Esophagus (tissue), 2 donors: ENCODE measurements at regions not wholly inside any gene's neighbourhood (a gene's known extent, or its start where the extent isn't known, plus 50 kb on each side); places are given as distances from the start of the nearest gene placed in this dataset.
A peak's percentile ranks its signal among the peaks of the same experiment; 100 is the strongest.

Experiments used
- H3K27ac ChIP-seq, 2 donors: one replicate each; pipeline ENCODE4 v1.5.1; 2013; ENCODE audit warnings: low read depth in 2 of 2, mild to moderate bottlenecking in 2 of 2, inconsistent platforms in 1 of 2, low read length in 1 of 2, moderate library complexity in 1 of 2
- H3K27me3 ChIP-seq, 2 donors: one replicate each; pipeline ENCODE4 v1.6.1; 2013; ENCODE audit warnings: low read length in 2 of 2, control low read depth in 1 of 2, mild to moderate bottlenecking in 1 of 2; ENCODE audit not compliant: insufficient read depth in 2 of 2, control insufficient read depth in 1 of 2
- H3K36me3 ChIP-seq, 2 donors: one replicate each; pipeline ENCODE4 v1.6.1; 2013; ENCODE audit warnings: low read length in 1 of 2; ENCODE audit not compliant: control insufficient read depth in 2 of 2, insufficient read depth in 2 of 2
- H3K4me1 ChIP-seq, 2 donors: one replicate each; pipeline ENCODE4 v1.6.1; 2013; ENCODE audit warnings: low read length in 1 of 2; ENCODE audit not compliant: control insufficient read depth in 2 of 2, insufficient read depth in 2 of 2
- H3K4me3 ChIP-seq, 2 donors: one replicate each; pipeline ENCODE4 v1.5.1; 2013; ENCODE audit warnings: low read length in 2 of 2, mild to moderate bottlenecking in 2 of 2, low read depth in 1 of 2, moderate library complexity in 1 of 2
- H3K9me3 ChIP-seq, 2 donors: one replicate each; pipeline ENCODE4 v1.6.1; 2013; ENCODE audit warnings: mild to moderate bottlenecking in 2 of 2, low read depth in 1 of 2, low read length in 1 of 2, moderate library complexity in 1 of 2; ENCODE audit not compliant: control insufficient read depth in 2 of 2, insufficient read depth in 1 of 2
- WGBS, 2 donors: extraction: QIAGEN DNeasy Blood & Tissue Kit; methylation state at CpG; one replicate each; pipeline ENCODE4 v1.1.7; 2013; 5-methylcytosine and 5-hydroxymethylcytosine counted together
- donor health status: healthy with polysubstance abuse.
- donor health status: Bipolar disorder and iron deficiency.

GRCh38 chr11:76267556-76267955, 61.3 kb upstream of the WNT11 start:
- Histone ChIP-seq H3K4me3 (no peak overlapping the region), H3K36me3 (no peaks in the 10 kb centered on the region), H3K9me3 (no peaks in the 10 kb centered on the region), H3K27ac (no peak overlapping the region), H3K4me1 (peaks cover 2 to 8% of the 10 kb centered on the region in 2 donors), H3K27me3 (no peaks in the 10 kb centered on the region)
- 81 to 83% methylated on average over 6 of the region's 6 CpGs for WGBS, 2 donors

GRCh38 chr11:76266286-76267100, 60.2 kb upstream of the WNT11 start:
- Histone ChIP-seq H3K27ac (peak overlapping the region in 1 of 2 donors; percentile 54), H3K9me3 (no peaks in the 10 kb centered on the region), H3K36me3 (no peaks in the 10 kb centered on the region), H3K27me3 (no peaks in the 10 kb centered on the region), H3K4me3 (no peak overlapping the region), H3K4me1 (peaks cover 2 to 8% of the 10 kb centered on the region in 2 donors)
- 38 to 54% methylated on average over 8 of the region's 8 CpGs for WGBS, 2 donors

GRCh38 chr11:76265771-76266241, 59.5 kb upstream of the WNT11 start:
- peaks cover 2 to 5% of the 10 kb centered on the region in 2 donors for H3K4me1 ChIP-seq
- WGBS, 2 donors = 74 to 75% methylated on average over 4 of the region's 4 CpGs

GRCh38 chr11:76263657-76264056, 57.4 kb upstream of the WNT11 start:
- H3K27ac ChIP-seq = no peak overlapping the region
- WGBS, 2 donors = 63 to 72% methylated on average over 4 of the region's 4 CpGs
- no peak overlapping the region for H3K4me3 ChIP-seq
- peaks cover 0 to 5% of the 10 kb centered on the region in 2 donors for H3K4me1 ChIP-seq
- no peaks in the 10 kb centered on the region for H3K27me3 ChIP-seq
- H3K9me3 ChIP-seq = no peaks in the 10 kb centered on the region
- no peaks in the 10 kb centered on the region for H3K36me3 ChIP-seq

More at GRCh38 chr11:76265771-76266241, 59.5 kb upstream of the WNT11 start:
- Histone ChIP-seq H3K27me3 (no peaks in the 10 kb centered on the region), H3K36me3 (no peaks in the 10 kb centered on the region), H3K4me3 (no peak overlapping the region), H3K9me3 (no peaks in the 10 kb centered on the region), H3K27ac (peak overlapping the region in 1 of 2 donors; percentile 33)

GRCh38 chr11:76263166-76263565, 56.9 kb upstream of the WNT11 start:
- H3K9me3 ChIP-seq = no peaks in the 10 kb centered on the region
- 90% methylated on average over 2 of the region's 2 CpGs for whole genome bisulfite sequencing, 2 donors
- H3K27me3 ChIP-seq = no peaks in the 10 kb centered on the region
- no peaks in the 10 kb centered on the region for H3K36me3 ChIP-seq
- H3K4me1 ChIP-seq = peaks cover 0 to 5% of the 10 kb centered on the region in 2 donors
- no peak overlapping the region for H3K4me3 ChIP-seq
- no peak overlapping the region for H3K27ac ChIP-seq

GRCh38 chr11:76260296-76260925, 54.1 kb upstream of the WNT11 start:
- H3K27me3 ChIP-seq = no peaks in the 10 kb centered on the region
- no peaks in the 10 kb centered on the region for H3K9me3 ChIP-seq
- no peak overlapping the region for H3K27ac ChIP-seq
- no peaks in the 10 kb centered on the region for H3K36me3 ChIP-seq
- 87 to 88% methylated on average over 10 of the region's 10 CpGs for WGBS, 2 donors
- H3K4me3 ChIP-seq = no peak overlapping the region
- H3K4me1 ChIP-seq = no peaks in the 10 kb centered on the region

- H3K27me3 ChIP-seq = no peaks in the 10 kb centered on the region
- H3K4me1 ChIP-seq = no peaks in the 10 kb centered on the region
- no peak overlapping the region for H3K27ac ChIP-seq
- H3K4me3 ChIP-seq = no peak overlapping the region
- no peaks in the 10 kb centered on the region for H3K36me3 ChIP-seq
- no peaks in the 10 kb centered on the region for H3K9me3 ChIP-seq
These were observed 53.1 kb upstream of the WNT11 start for GRCh38 chr11:76259299-76259908.

GRCh38 chr11:76257074-76257719, 50.9 kb upstream of the WNT11 start:
- Histone ChIP-seq H3K4me1 (no peaks in the 10 kb centered on the region), H3K4me3 (no peak overlapping the region), H3K27me3 (no peaks in the 10 kb centered on the region), H3K36me3 (no peaks in the 10 kb centered on the region), H3K27ac (no peak overlapping the region), H3K9me3 (no peaks in the 10 kb centered on the region)
- 49 to 54% methylated on average over 15 of the region's 15 CpGs for WGBS, 2 donors

GRCh38 chr11:76256448-76256847, 50.1 kb upstream of the WNT11 start:
- Histone ChIP-seq H3K4me1 (no peaks in the 10 kb centered on the region), H3K27ac (no peak overlapping the region), H3K27me3 (no peaks in the 10 kb centered on the region), H3K4me3 (no peak overlapping the region), H3K9me3 (no peaks in the 10 kb centered on the region), H3K36me3 (no peaks in the 10 kb centered on the region)
- 83 to 86% methylated on average over 14 of the region's 14 CpGs for WGBS, 2 donors
